Inflammatory macrophage treated with lipopolysaccharide for 4 hours (primary cell): ENCODE measurements at regions not wholly inside any gene's neighbourhood (a gene's known extent, or its start where the extent isn't known, plus 50 kb on each side); places are given as distances from the start of the nearest gene placed in this dataset.

Experiments used
- DNase-seq: peaks from one replicate; pipeline ENCODE4 v3.0.0-alpha.2; 2020

GRCh38 chr5:98638111-98638510 is 135.4 kb upstream of the RGMB start:
- no peak for DNase-seq

- DNase-seq, result no peak
Measured at GRCh38 chr5:98638701-98639100, 134.8 kb upstream of the RGMB start.

- no peak for DNase-seq
Measured at GRCh38 chr5:98639274-98639673, 134.2 kb upstream of the RGMB start.

GRCh38 chr5:98641671-98642070 is 131.8 kb upstream of the RGMB start:
- no peak for DNase-seq

- DNase-seq, result no peak
Measured at GRCh38 chr5:98643569-98643968, 129.9 kb upstream of the RGMB start.

GRCh38 chr5:98651715-98652114 is 121.7 kb upstream of the RGMB start:
- DNase-seq, result no peak

GRCh38 chr5:98656125-98656795 is 117.2 kb upstream of the RGMB start:
- no peak for DNase-seq

GRCh38 chr5:98656796-98657195 is 116.7 kb upstream of the RGMB start:
- DNase-seq, result no peak

- no peak for DNase-seq
Measured at GRCh38 chr5:98657559-98657958, 115.9 kb upstream of the RGMB start.

- no peak for DNase-seq
Measured at GRCh38 chr5:98663521-98663920, 109.9 kb upstream of the RGMB start.

GRCh38 chr5:98664736-98665135 is 108.7 kb upstream of the RGMB start:
- DNase-seq, result no peak

GRCh38 chr5:98679963-98680362 is 93.5 kb upstream of the RGMB start:
- no peak for DNase-seq

GRCh38 chr5:98690002-98690401 is 83.5 kb upstream of the RGMB start:
- no peak for DNase-seq

GRCh38 chr5:98694902-98695301 is 78.6 kb upstream of the RGMB start:
- DNase-seq, result no peak

GRCh38 chr5:98698359-98698758 is 75.1 kb upstream of the RGMB start:
- no peak for DNase-seq

GRCh38 chr5:98700730-98701129 is 72.7 kb upstream of the RGMB start:
- DNase-seq, result no peak

GRCh38 chr5:98705841-98706240 is 67.6 kb upstream of the RGMB start:
- no peak for DNase-seq

- no peak for DNase-seq
Measured at GRCh38 chr5:98709681-98710080, 63.8 kb upstream of the RGMB start.

- no peak for DNase-seq
Measured at GRCh38 chr5:98713027-98713426, 60.4 kb upstream of the RGMB start.

GRCh38 chr5:98713856-98714255 is 59.6 kb upstream of the RGMB start:
- DNase-seq, result no peak

- DNase-seq, result no peak
Measured at GRCh38 chr5:98714710-98715288, 58.7 kb upstream of the RGMB start.

GRCh38 chr5:98721231-98721928 is 52.1 kb upstream of the RGMB start:
- no peak for DNase-seq

- DNase-seq, result no peak
Measured at GRCh38 chr5:98722188-98722587, 51.3 kb upstream of the RGMB start.

- DNase-seq, result no peak
Measured at GRCh38 chr5:98723061-98723460, 50.4 kb upstream of the RGMB start.
